HEK293T (cell line): ENCODE measurements at regions not wholly inside any gene's neighbourhood (a gene's known extent, or its start where the extent isn't known, plus 50 kb on each side); places are given as distances from the start of the nearest gene placed in this dataset.

Experiments
- CTBP1 ChIP-seq: fragments of 450-650 bp; IDR thresholded peaks from 2 replicates; pipeline ENCODE4 v1.6.1; 2016; ENCODE audit warnings: borderline replicate concordance
- FOXA1 ChIP-seq: fragments of 450-650 bp; IDR thresholded peaks from 2 replicates; pipeline ENCODE4 v1.6.1; 2016; ENCODE audit warnings: mild to moderate bottlenecking
- NFRKB ChIP-seq: fragments of 450-650 bp; IDR thresholded peaks from 2 replicates; pipeline ENCODE4 v1.6.1; 2016; ENCODE audit warnings: mild to moderate bottlenecking, moderate library complexity
- SP1 ChIP-seq: fragments of 450-650 bp; IDR thresholded peaks from 2 replicates; pipeline ENCODE4 v1.6.1; 2017

- TF ChIP-seq FOXA1, result no peak
- TF ChIP-seq NFRKB, result no peak
- TF ChIP-seq SP1, result no peak
- no peak for TF ChIP-seq CTBP1
These were observed 675.4 kb downstream of the SEMA5A start for GRCh38 chr5:8870349-8870958.
